Activated T-cell treated with anti-CD3 and anti-CD28 coated beads, Interleukin-2, amount 50 U/mL, for 1 hour (primary cell): ENCODE measurements at regions not wholly inside any gene's neighbourhood (a gene's known extent, or its start where the extent isn't known, plus 50 kb on each side); places are given as distances from the start of the nearest gene placed in this dataset.

Experiments
- DNase-seq: peaks from one replicate; pipeline ENCODE4 v3.0.0-alpha.2; 2020

- no peak for DNase-seq
These were observed 333.2 kb upstream of the ZNF507 start for GRCh38 chr19:32012206-32012605.

- no peak for DNase-seq
These were observed 332.4 kb upstream of the ZNF507 start for GRCh38 chr19:32012886-32013631.

GRCh38 chr19:32017176-32017953 is 328.0 kb upstream of the ZNF507 start:
- DNase-seq, result no peak

GRCh38 chr19:32018014-32018413 is 327.4 kb upstream of the ZNF507 start:
- DNase-seq, result no peak

GRCh38 chr19:32020538-32020937 is 324.9 kb upstream of the ZNF507 start:
- DNase-seq, result no peak

GRCh38 chr19:32022044-32022640 is 323.3 kb upstream of the ZNF507 start:
- no peak for DNase-seq

GRCh38 chr19:32022731-32023563 is 322.5 kb upstream of the ZNF507 start:
- no peak for DNase-seq

GRCh38 chr19:32023564-32023832 is 321.9 kb upstream of the ZNF507 start:
- DNase-seq, result no peak

- no peak for DNase-seq
These were observed 316.2 kb upstream of the ZNF507 start for GRCh38 chr19:32029235-32029634.

- no peak for DNase-seq
These were observed 312.8 kb upstream of the ZNF507 start for GRCh38 chr19:32032561-32032960.

GRCh38 chr19:32035626-32036025 is 309.8 kb upstream of the ZNF507 start:
- DNase-seq, result no peak

- DNase-seq, result no peak
These were observed 307.1 kb upstream of the ZNF507 start for GRCh38 chr19:32038021-32038920.

GRCh38 chr19:32038961-32039360 is 306.4 kb upstream of the ZNF507 start:
- no peak for DNase-seq

GRCh38 chr19:32039440-32039839 is 306.0 kb upstream of the ZNF507 start:
- no peak for DNase-seq

GRCh38 chr19:32040236-32040635 is 305.2 kb upstream of the ZNF507 start:
- DNase-seq, result no peak

GRCh38 chr19:32041681-32042292 is 303.6 kb upstream of the ZNF507 start:
- no peak for DNase-seq

GRCh38 chr19:32047788-32048187 is 297.6 kb upstream of the ZNF507 start:
- DNase-seq, result no peak

GRCh38 chr19:32053376-32053775 is 292.0 kb upstream of the ZNF507 start:
- DNase-seq, result no peak

GRCh38 chr19:32053861-32054260 is 291.5 kb upstream of the ZNF507 start:
- DNase-seq, result no peak

GRCh38 chr19:32058131-32058530 is 287.3 kb upstream of the ZNF507 start:
- DNase-seq, result no peak

- no peak for DNase-seq
These were observed 284.1 kb upstream of the ZNF507 start for GRCh38 chr19:32061315-32061714.

- no peak for DNase-seq
These were observed 281.8 kb upstream of the ZNF507 start for GRCh38 chr19:32063601-32064000.
